Mesenchymal stem cell (in vitro differentiated cells and primary cell): ENCODE measurements at regions not wholly inside any gene's neighbourhood (a gene's known extent, or its start where the extent isn't known, plus 50 kb on each side); places are given as distances from the start of the nearest gene placed in this dataset.

Experiments used
- DNase-seq: peaks from one replicate; pipeline ENCODE4 v3.0.0-alpha.2; 2013
- H2AFZ ChIP-seq: one replicate; pipeline ENCODE4 v1.6.1; 2013; ENCODE audit warnings: low read depth, mild to moderate bottlenecking, control low read depth, inconsistent platforms, low read length, moderate library complexity
- H2AK5ac ChIP-seq: 2 replicates; pipeline ENCODE4 v1.6.1; 2013; ENCODE audit warnings: low read length, moderate library complexity, mild to moderate bottlenecking, inconsistent platforms; ENCODE audit not compliant: severe bottlenecking
- H2BK120ac ChIP-seq: one replicate; pipeline ENCODE4 v1.6.1; 2013; ENCODE audit warnings: low read depth, mild to moderate bottlenecking, inconsistent platforms, low read length, moderate library complexity
- H2BK12ac ChIP-seq, 2 experiments: one replicate each; pipeline ENCODE4 v1.6.1; 2013; ENCODE audit warnings: inconsistent platforms in 2 of 2, low read length in 2 of 2, mild to moderate bottlenecking in 2 of 2, moderate library complexity in 2 of 2, control low read depth in 1 of 2
- H2BK15ac ChIP-seq: one replicate; pipeline ENCODE4 v1.6.1; 2013; ENCODE audit warnings: mild to moderate bottlenecking, low read depth, inconsistent platforms; ENCODE audit not compliant: poor library complexity, severe bottlenecking
- H2BK5ac ChIP-seq: 2 replicates; pipeline ENCODE4 v1.6.1; 2013; ENCODE audit warnings: low read depth, mild to moderate bottlenecking, low read length, control low read depth, inconsistent platforms; ENCODE audit not compliant: poor library complexity, severe bottlenecking
- H3K14ac ChIP-seq, 2 experiments: one replicate each; pipeline ENCODE4 v1.6.1; 2013; ENCODE audit warnings: inconsistent platforms in 2 of 2, low read length in 2 of 2, control low read depth in 1 of 2, mild to moderate bottlenecking in 1 of 2, moderate library complexity in 1 of 2
- H3K18ac ChIP-seq, 2 experiments: one replicate each; pipeline ENCODE4 v1.6.1; 2013; ENCODE audit warnings: inconsistent platforms in 2 of 2, low read length in 2 of 2, control low read depth in 1 of 2, low read depth in 1 of 2, mild to moderate bottlenecking in 1 of 2
- H3K23ac ChIP-seq, 2 experiments: one replicate each; pipeline ENCODE4 v1.6.1; 2013; ENCODE audit warnings: inconsistent platforms in 2 of 2, low read length in 2 of 2, mild to moderate bottlenecking in 2 of 2, moderate library complexity in 2 of 2, control low read depth in 1 of 2
- H3K27ac ChIP-seq: 2 replicates; pipeline ENCODE4 v1.5.1; 2013; ENCODE audit warnings: mild to moderate bottlenecking, moderate library complexity, low read length, control low read depth, inconsistent platforms; ENCODE audit not compliant: poor library complexity, severe bottlenecking
- H3K27me3 ChIP-seq, 2 experiments: 2 replicates each; pipeline versions ENCODE4 v1.6.1 to v1.7.0; 2013; ENCODE audit warnings: low read length in 2 of 2, mild to moderate bottlenecking in 2 of 2, moderate library complexity in 2 of 2, control low read depth in 1 of 2, inconsistent platforms in 1 of 2; ENCODE audit not compliant: control insufficient read depth in 1 of 2, insufficient read depth in 1 of 2
- H3K36me3 ChIP-seq, 2 experiments: 2 replicates each; pipeline versions ENCODE4 v1.6.1 to v1.7.0; 2013; ENCODE audit warnings: low read length in 2 of 2, control low read depth in 1 of 2, inconsistent platforms in 1 of 2, low read depth in 1 of 2, mild to moderate bottlenecking in 1 of 2; ENCODE audit not compliant: insufficient read depth in 2 of 2, control insufficient read depth in 1 of 2
- H3K4ac ChIP-seq, 2 experiments: one replicate each; pipeline ENCODE4 v1.6.1; 2013; ENCODE audit warnings: inconsistent platforms in 2 of 2, low read length in 2 of 2, mild to moderate bottlenecking in 2 of 2, moderate library complexity in 2 of 2, control low read depth in 1 of 2, low read depth in 1 of 2
- H3K4me1 ChIP-seq: 2 replicates; pipeline ENCODE4 v1.6.1; 2013; ENCODE audit warnings: low read depth, low read length, control low read depth; ENCODE audit not compliant: control insufficient read depth, insufficient read depth
- H3K4me2 ChIP-seq: 2 replicates; pipeline ENCODE4 v1.6.1; 2013; ENCODE audit warnings: low read length, mild to moderate bottlenecking, inconsistent platforms; ENCODE audit not compliant: poor library complexity, severe bottlenecking
- H3K4me3 ChIP-seq, 2 experiments: 2 replicates each; pipeline versions ENCODE4 v1.5.1 to v1.7.0; 2013; ENCODE audit warnings: low read length in 2 of 2, mild to moderate bottlenecking in 2 of 2, control low read depth in 1 of 2, low read depth in 1 of 2; ENCODE audit not compliant: insufficient read depth in 1 of 2
- H3K79me1 ChIP-seq: replicated peaks from 2 replicates; pipeline ENCODE4 v1.6.1; 2013; ENCODE audit warnings: mild to moderate bottlenecking, control low read depth, low read length, inconsistent platforms; ENCODE audit not compliant: poor library complexity, severe bottlenecking
- H3K9ac ChIP-seq: 2 replicates; pipeline ENCODE4 v1.7.0; 2013; ENCODE audit warnings: mild to moderate bottlenecking, low read length, moderate library complexity
- H3K9me3 ChIP-seq: 2 replicates; pipeline ENCODE4 v1.7.0; 2013; ENCODE audit warnings: mild to moderate bottlenecking, low read length; ENCODE audit not compliant: control insufficient read depth
- H4K8ac ChIP-seq: one replicate; pipeline ENCODE4 v1.6.1; 2013; ENCODE audit warnings: inconsistent platforms, mild to moderate bottlenecking, low read length, moderate library complexity
- H4K91ac ChIP-seq: one replicate; pipeline ENCODE4 v1.6.1; 2013; ENCODE audit warnings: mild to moderate bottlenecking, low read length, inconsistent platforms
- WGBS: methylation state at CpG from one replicate; pipeline ENCODE4 v1.1.7; 2013; ENCODE audit warnings: mixed read lengths; 5-methylcytosine and 5-hydroxymethylcytosine counted together

DNA sequence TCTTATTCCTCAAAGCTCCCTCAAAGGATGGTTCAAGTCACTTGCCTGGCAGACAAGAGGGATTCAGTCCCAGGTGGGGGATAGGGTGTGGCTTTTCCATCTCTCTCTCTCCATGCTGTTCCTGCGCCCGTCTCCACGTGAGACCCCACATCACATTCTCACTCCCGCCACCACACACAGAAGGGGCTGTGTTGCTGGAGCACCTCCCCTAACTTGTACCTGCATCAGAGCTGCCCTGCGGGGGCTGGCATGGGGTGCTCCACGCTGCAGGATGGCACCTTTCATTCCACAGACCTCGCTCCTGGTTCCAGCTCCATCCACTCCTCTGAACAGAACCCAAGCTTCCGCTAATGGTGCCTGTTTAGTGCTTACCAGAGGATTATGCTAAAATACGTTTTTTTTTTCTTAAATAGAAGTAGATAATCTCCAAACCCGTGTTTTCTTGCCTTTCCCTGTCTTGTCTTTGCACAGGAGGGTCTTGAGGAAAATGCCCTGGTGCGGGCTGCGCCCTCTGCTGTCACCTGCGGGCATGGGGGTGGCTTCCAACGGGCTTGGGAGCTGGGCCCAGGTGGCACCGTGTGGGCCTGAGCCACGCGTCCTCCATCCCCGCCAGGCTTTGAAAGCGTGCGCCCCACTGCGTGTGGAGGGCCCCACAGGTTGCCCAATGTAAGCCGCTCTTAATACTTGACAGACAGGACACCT lies 985.6 kb downstream of the BRD1 start:
- Histone ChIP-seq H3K18ac (no peak overlapping the region), H2BK120ac (no peak overlapping the region), H2AFZ (no peak overlapping the region), H3K23ac (no peak overlapping the region), H3K36me3 (no peaks in the 10 kb centered on the region), H2AK5ac (no peak overlapping the region), H2BK15ac (no peak overlapping the region), H4K8ac (no peak overlapping the region), H2BK12ac (no peak overlapping the region), H3K9me3 (no peaks in the 10 kb centered on the region), H3K4me1 (no peaks in the 10 kb centered on the region), H3K14ac (no peak overlapping the region), H3K4me3 (no peak overlapping the region), H3K79me1 (no peaks in the 10 kb centered on the region), H3K27me3 (no peaks in the 10 kb centered on the region), H3K9ac (no peak overlapping the region), H2BK5ac (no peak overlapping the region), H3K27ac (no peak overlapping the region), H3K4me2 (no peak overlapping the region), H4K91ac (no peak overlapping the region), H3K4ac (no peak overlapping the region)
- no peak for DNase-seq
- 79% methylated on average over 20 of the region's 22 CpGs for WGBS

DNA sequence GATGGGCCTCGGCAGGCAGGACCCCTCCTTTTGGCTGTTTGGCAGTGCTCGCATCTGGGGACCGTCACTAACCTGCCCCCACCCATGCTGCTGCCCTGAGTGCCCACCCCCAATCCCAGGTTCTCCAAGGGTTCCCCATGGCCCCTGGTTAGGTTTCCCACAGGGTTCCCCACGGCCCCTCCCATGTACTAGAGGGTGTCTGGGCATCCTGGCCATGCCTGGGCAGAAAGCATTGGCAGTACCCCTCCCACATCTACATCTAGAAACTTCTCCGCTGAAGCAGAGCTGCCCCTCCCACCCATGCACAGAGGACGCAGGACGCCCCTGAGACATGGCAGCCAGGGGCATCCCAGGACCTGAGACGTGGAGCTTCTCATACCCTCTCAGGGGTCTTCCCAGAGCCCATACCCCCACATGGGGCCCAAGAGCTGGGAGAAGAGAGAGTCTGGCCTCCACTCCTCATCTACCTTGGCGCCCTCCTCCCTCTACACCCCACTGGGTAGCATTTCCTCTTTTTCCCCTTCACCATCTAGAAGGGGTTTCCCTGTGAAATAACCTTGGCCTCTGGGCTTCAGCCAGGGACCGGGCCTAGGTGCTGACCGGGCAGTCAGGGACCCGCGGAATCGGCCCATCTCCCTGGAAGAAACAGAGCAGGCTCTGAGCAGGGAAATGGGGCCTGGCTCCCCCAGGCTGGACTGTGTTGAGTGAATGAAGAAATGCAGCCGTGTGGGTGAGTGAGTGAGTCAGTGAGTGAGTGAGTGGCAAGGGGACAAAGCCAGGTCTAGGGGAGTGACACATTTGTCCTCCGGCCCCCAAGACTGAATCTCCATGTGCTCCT lies 987.3 kb downstream of the BRD1 start:
- H3K9ac ChIP-seq = no peak overlapping the region
- H4K8ac ChIP-seq = no peak overlapping the region
- WGBS = 82% methylated on average over 16 of the region's 16 CpGs
- H3K4me2 ChIP-seq = no peak overlapping the region
- no peak overlapping the region for H4K91ac ChIP-seq
- H2BK5ac ChIP-seq = no peak overlapping the region
- no peak overlapping the region for H2BK120ac ChIP-seq
- no peak overlapping the region for H3K18ac ChIP-seq
- H2BK12ac ChIP-seq = no peak overlapping the region
- H3K9me3 ChIP-seq = no peaks in the 10 kb centered on the region
- H3K79me1 ChIP-seq = no peaks in the 10 kb centered on the region
- no peaks in the 10 kb centered on the region for H3K36me3 ChIP-seq
- no peak overlapping the region for H3K4me3 ChIP-seq
- no peaks in the 10 kb centered on the region for H3K27me3 ChIP-seq
- no peak overlapping the region for H3K14ac ChIP-seq
- no peak overlapping the region for H3K23ac ChIP-seq
- H2AFZ ChIP-seq = no peak overlapping the region
- no peak overlapping the region for H2AK5ac ChIP-seq
- no peak overlapping the region for H3K4ac ChIP-seq
- no peak overlapping the region for H2BK15ac ChIP-seq
- no peak overlapping the region for H3K27ac ChIP-seq
- H3K4me1 ChIP-seq = no peaks in the 10 kb centered on the region
- no peak for DNase-seq

DNA sequence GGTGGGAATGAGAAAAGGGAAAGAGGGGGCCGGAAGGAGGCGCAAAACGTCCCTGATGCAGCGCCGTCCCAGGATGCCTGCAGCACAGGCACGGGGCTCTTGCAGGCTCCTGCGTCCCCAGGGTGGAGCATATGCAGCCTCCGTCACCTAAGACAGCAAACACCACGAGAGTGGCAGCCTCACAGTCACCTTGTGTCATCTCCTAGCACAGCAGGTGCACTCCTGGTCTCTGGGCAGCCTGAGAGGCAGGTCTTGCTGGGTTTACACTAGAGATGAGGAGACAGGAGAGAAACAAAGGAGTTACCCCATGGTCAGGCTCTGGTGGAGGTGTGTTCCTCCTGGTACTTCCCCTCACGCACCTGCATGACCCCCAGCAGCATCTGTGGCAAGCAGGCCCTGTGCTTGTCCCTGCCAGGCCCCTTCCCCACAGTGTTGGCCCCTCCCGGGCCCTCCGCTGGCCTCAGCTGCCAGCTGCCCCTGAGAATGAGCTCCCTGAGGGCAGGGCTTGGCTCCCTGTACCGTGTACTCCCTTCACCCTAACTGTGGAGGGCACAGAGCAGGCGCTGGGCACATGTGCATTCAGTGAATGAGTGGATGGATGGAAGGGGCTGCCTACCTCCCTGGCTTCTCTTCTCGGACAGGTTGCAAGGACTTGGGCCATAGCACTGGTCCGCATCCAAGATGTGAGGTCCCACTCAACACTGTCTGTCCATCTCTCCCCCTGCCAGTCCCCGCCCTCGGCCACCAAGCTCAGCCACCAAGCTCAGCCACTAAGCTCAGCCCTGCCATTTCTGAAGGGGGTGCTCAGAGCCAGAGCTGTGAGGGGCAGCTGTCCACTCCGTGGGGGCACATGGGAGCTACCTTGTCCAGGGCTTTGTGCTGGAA lies 988.6 kb downstream of the BRD1 start:
- Histone ChIP-seq H3K27me3 (no peaks in the 10 kb centered on the region), H3K9me3 (no peaks in the 10 kb centered on the region), H2AFZ (no peak overlapping the region), H3K4me2 (no peak overlapping the region), H2AK5ac (no peak overlapping the region), H4K8ac (no peak overlapping the region), H2BK120ac (no peak overlapping the region), H3K9ac (no peak overlapping the region), H3K18ac (no peak overlapping the region), H2BK12ac (no peak overlapping the region), H3K4me3 (no peak overlapping the region), H4K91ac (no peak overlapping the region), H3K14ac (no peak overlapping the region), H3K4ac (no peak overlapping the region), H3K23ac (no peak overlapping the region), H3K79me1 (no peaks in the 10 kb centered on the region), H2BK5ac (no peak overlapping the region), H2BK15ac (no peak overlapping the region), H3K4me1 (no peaks in the 10 kb centered on the region), H3K27ac (no peak overlapping the region), H3K36me3 (no peaks in the 10 kb centered on the region)
- 64% methylated on average over 18 of the region's 19 CpGs for WGBS
- no peak for DNase-seq

DNA sequence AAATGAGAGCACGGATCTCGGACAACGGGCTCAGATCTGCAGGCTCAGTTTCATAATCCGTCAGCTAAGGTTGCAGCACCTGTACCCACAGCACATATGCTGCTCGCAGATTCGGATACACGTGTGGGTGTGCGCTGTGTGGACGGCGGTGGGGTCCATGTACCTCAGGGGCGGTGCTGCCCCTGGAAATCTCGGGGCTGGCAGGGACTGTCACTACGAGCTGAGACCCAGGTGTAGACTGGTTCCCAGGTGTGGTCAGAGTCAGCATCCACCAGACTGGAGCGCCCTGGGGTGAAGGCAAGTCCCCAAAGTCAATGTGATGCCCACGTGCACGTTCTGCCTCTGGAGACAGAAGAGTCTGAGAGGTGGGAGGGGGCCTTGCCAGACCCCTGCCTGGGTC lies 989.3 kb downstream of the BRD1 start:
- no peak overlapping the region for H3K4ac ChIP-seq
- DNase-seq = no peak
- H3K4me1 ChIP-seq = no peaks in the 10 kb centered on the region
- no peak overlapping the region for H3K27ac ChIP-seq
- H2BK5ac ChIP-seq = no peak overlapping the region
- H3K36me3 ChIP-seq = no peaks in the 10 kb centered on the region
- H4K8ac ChIP-seq = no peak overlapping the region
- no peaks in the 10 kb centered on the region for H3K9me3 ChIP-seq
- 78% methylated on average over 16 of the region's 16 CpGs for WGBS
- no peak overlapping the region for H3K23ac ChIP-seq
- H3K14ac ChIP-seq = no peak overlapping the region
- H2BK15ac ChIP-seq = no peak overlapping the region
- no peak overlapping the region for H3K4me3 ChIP-seq
- H2BK120ac ChIP-seq = no peak overlapping the region
- no peak overlapping the region for H2BK12ac ChIP-seq
- H2AFZ ChIP-seq = no peak overlapping the region
- no peak overlapping the region for H4K91ac ChIP-seq
- H2AK5ac ChIP-seq = no peak overlapping the region
- H3K18ac ChIP-seq = no peak overlapping the region
- H3K4me2 ChIP-seq = no peak overlapping the region
- H3K27me3 ChIP-seq = no peaks in the 10 kb centered on the region
- H3K79me1 ChIP-seq = no peaks in the 10 kb centered on the region
- H3K9ac ChIP-seq = no peak overlapping the region
